ENCODE measurements at regions not wholly inside any gene's neighbourhood (a gene's known extent, or its start where the extent isn't known, plus 50 kb on each side); places are given as distances from the start of the nearest gene placed in this dataset.

- H3K36me3 Mint-ChIP-seq (ENCODE audit: insufficient read depth, unreplicated experiment): no peaks in the 10 kb centered on the region
- no peak for DNase-seq (ENCODE audit: unreplicated experiment)
- CTCF ChIA-PET: no interaction called here
- no peaks in the 10 kb centered on the region for H3K9me3 Mint-ChIP-seq (ENCODE audit: unreplicated experiment)
- BruUV-seq (replicated peaks): no TSS peak
- TF ChIP-seq, protein P1, sequence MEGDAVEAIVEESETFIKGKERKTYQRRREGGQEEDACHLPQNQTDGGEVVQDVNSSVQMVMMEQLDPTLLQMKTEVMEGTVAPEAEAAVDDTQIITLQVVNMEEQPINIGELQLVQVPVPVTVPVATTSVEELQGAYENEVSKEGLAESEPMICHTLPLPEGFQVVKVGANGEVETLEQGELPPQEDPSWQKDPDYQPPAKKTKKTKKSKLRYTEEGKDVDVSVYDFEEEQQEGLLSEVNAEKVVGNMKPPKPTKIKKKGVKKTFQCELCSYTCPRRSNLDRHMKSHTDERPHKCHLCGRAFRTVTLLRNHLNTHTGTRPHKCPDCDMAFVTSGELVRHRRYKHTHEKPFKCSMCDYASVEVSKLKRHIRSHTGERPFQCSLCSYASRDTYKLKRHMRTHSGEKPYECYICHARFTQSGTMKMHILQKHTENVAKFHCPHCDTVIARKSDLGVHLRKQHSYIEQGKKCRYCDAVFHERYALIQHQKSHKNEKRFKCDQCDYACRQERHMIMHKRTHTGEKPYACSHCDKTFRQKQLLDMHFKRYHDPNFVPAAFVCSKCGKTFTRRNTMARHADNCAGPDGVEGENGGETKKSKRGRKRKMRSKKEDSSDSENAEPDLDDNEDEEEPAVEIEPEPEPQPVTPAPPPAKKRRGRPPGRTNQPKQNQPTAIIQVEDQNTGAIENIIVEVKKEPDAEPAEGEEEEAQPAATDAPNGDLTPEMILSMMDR (IDR thresholded peaks at IDR 0.05; ENCODE audit: unreplicated experiment): no peak
- intact Hi-C loops (cut with micrococcal nuclease): no loop called here
- POLR2A ChIA-PET: no interaction called here
- no peak overlapping the region for H3K27ac Mint-ChIP-seq (ENCODE audit: low read depth, unreplicated experiment)
- peaks cover 8% of the 10 kb centered on the region for H3K27me3 Mint-ChIP-seq (ENCODE audit: insufficient read depth, unreplicated experiment)
- H3K4me3 Mint-ChIP-seq (ENCODE audit: unreplicated experiment): no peak overlapping the region
- no peaks in the 10 kb centered on the region for H3K4me1 Mint-ChIP-seq (ENCODE audit: insufficient read depth, unreplicated experiment)
Observed at GRCh38 chr4:8786166-8786565, 85.5 kb downstream of the HMX1 start.

DNA sequence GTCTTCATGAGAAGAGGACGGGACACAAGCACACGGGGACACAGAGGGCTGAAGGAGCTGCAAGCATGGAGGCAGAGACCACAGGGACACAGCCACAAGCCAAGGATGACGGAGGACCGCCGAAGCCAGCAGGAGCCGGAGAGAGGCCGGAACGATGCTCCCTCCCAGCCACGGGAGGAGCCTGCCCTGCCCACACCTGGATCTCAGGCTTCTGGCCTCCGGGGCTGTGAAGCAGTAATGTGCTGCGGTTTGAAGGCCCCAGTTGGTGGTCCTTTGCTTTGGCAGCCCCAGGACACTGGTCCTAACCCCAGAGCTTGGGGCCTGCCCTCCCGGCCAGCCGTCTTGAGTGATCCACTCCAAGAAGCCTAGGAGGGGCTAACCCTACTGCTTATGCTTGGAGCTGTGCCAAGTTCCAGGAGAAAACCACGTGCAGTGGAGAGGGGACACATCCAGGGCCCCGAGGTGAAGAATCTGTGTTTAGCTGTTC is 85.9 kb downstream of the HMX1 start:
- no TSS peak for BruUV-seq (replicated peaks)
- POLR2A ChIA-PET: no interaction called here
- no peak overlapping the region for H3K27ac Mint-ChIP-seq (ENCODE audit: low read depth, unreplicated experiment)

GRCh38 chr4:8783736-8784135 is 87.9 kb downstream of the HMX1 start:
- no peaks in the 10 kb centered on the region for H3K9me3 Mint-ChIP-seq (ENCODE audit: unreplicated experiment)
- TF ChIP-seq, protein P1 (IDR thresholded peaks at IDR 0.05; ENCODE audit: unreplicated experiment): no peak
- H3K27ac Mint-ChIP-seq (ENCODE audit: low read depth, unreplicated experiment): no peak overlapping the region
- H3K4me1 Mint-ChIP-seq (ENCODE audit: insufficient read depth, unreplicated experiment): no peaks in the 10 kb centered on the region
- H3K27me3 Mint-ChIP-seq (ENCODE audit: insufficient read depth, unreplicated experiment): peaks cover 8% of the 10 kb centered on the region
- ChIA-PET POLR2A (no interaction called here), CTCF (no interaction called here)
- no peak for DNase-seq (ENCODE audit: unreplicated experiment)
- no peaks in the 10 kb centered on the region for H3K36me3 Mint-ChIP-seq (ENCODE audit: insufficient read depth, unreplicated experiment)
- BruUV-seq (replicated peaks): no TSS peak
- intact Hi-C loops (cut with micrococcal nuclease): no loop called here
- no peak overlapping the region for H3K4me3 Mint-ChIP-seq (ENCODE audit: unreplicated experiment)

More for the DNA sequence above, 85.9 kb downstream of the HMX1 start:
- H3K4me1 Mint-ChIP-seq (ENCODE audit: insufficient read depth, unreplicated experiment): no peaks in the 10 kb centered on the region
- TF ChIP-seq, protein P1 (IDR thresholded peaks at IDR 0.05; ENCODE audit: unreplicated experiment): no peak
- peaks cover 8% of the 10 kb centered on the region for H3K27me3 Mint-ChIP-seq (ENCODE audit: insufficient read depth, unreplicated experiment)
- H3K9me3 Mint-ChIP-seq (ENCODE audit: unreplicated experiment): no peaks in the 10 kb centered on the region
- no peak overlapping the region for H3K4me3 Mint-ChIP-seq (ENCODE audit: unreplicated experiment)
- no peaks in the 10 kb centered on the region for H3K36me3 Mint-ChIP-seq (ENCODE audit: insufficient read depth, unreplicated experiment)
- no peak for DNase-seq (ENCODE audit: unreplicated experiment)
- CTCF ChIA-PET: no interaction called here
- intact Hi-C loops (cut with micrococcal nuclease): no loop called here

DNA sequence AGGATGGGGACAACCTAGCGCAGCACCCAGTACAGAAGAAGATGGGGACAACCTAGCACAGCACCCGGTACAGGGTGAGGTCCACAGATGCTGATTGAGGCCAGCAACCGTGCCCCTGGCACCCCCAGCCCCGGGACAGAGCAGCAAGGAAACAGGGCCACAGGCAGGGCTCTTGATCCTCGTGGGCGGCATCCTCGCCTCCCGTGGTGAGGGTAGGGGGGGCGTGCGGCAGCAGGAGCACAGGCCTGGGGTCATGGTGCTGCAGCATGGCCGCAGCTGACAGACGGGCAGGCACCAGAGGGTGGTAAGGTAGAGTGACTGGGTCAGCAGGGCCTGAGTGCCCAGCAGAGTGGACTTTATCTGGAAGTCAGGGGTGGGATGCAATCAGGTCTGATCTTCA is 89.5 kb downstream of the HMX1 start:
- H3K36me3 Mint-ChIP-seq (ENCODE audit: insufficient read depth, unreplicated experiment): no peaks in the 10 kb centered on the region
- DNase-seq (ENCODE audit: unreplicated experiment): no peak
- no peak overlapping the region for H3K4me3 Mint-ChIP-seq (ENCODE audit: unreplicated experiment)
- no peaks in the 10 kb centered on the region for H3K4me1 Mint-ChIP-seq (ENCODE audit: insufficient read depth, unreplicated experiment)
- ChIA-PET POLR2A (no interaction called here), CTCF (interaction anchor here (1.5 kb wide), 1 partner anchor 35 kb away, joined by 5 read pairs; no protein-coding TSS in a partner anchor)
- no peaks in the 10 kb centered on the region for H3K9me3 Mint-ChIP-seq (ENCODE audit: unreplicated experiment)
- H3K27ac Mint-ChIP-seq (ENCODE audit: low read depth, unreplicated experiment): no peak overlapping the region
- TF ChIP-seq, protein P1 (IDR thresholded peaks at IDR 0.05; ENCODE audit: unreplicated experiment): no peak
- intact Hi-C loops (cut with micrococcal nuclease): no loop called here
- H3K27me3 Mint-ChIP-seq (ENCODE audit: insufficient read depth, unreplicated experiment): peaks cover 8% of the 10 kb centered on the region
- BruUV-seq (replicated peaks): no TSS peak

Data from MCF 10A (cell line).